Amniotic epithelial cell (primary cell): ENCODE measurements at regions not wholly inside any gene's neighbourhood (a gene's known extent, or its start where the extent isn't known, plus 50 kb on each side); places are given as distances from the start of the nearest gene placed in this dataset.

Experiments
- DNase-seq: peaks from one replicate; pipeline ENCODE4 v3.0.0-alpha.2; 2010; ENCODE audit warnings: low read depth

GRCh38 chr3:94179059-94179458 lies 116.2 kb downstream of the NSUN3 start:
- DNase-seq = no peak

- no peak for DNase-seq
Observed at GRCh38 chr3:94183551-94183950, 120.7 kb downstream of the NSUN3 start.

- DNase-seq = peak; percentile 37
Observed at GRCh38 chr3:94184781-94185180, 121.9 kb downstream of the NSUN3 start.

DNA sequence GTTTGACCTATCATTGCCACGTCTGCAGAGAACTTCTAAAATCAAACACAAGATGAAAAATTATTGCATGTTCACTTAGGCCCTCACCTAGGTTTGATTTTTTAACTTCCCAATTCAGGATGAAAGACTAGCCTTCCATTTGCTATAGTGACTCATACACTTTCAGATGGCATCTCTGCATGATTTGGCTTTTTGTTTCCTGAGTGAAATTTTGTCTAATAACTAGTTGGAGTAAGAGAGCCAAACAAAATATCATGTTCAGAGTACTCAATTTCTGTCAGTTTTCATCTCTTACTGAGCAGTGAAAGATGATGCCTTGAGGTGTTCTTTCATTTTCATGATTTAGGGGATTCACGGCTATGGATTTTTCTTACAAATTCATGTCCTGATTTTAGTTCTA lies 122.9 kb downstream of the NSUN3 start:
- DNase-seq = no peak

DNA sequence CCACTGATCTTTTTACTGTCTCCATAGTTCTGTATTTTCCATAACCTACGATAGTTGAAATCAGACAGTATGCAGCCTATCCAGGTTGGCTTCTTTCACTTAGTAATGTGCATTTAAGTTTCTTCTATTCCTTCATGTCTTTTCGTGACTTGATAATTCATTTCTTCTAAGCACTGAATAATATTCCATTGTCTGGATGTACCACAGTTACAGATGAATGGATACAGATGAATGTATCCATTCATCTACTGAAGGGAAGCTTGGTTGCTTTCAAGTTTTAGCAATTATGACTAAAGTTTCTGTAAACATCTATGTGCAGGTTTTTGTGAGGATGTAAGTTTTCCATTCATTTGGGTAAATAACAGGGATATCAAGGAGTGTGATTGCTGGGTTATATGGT lies 124.8 kb downstream of the NSUN3 start:
- DNase-seq = no peak

DNA sequence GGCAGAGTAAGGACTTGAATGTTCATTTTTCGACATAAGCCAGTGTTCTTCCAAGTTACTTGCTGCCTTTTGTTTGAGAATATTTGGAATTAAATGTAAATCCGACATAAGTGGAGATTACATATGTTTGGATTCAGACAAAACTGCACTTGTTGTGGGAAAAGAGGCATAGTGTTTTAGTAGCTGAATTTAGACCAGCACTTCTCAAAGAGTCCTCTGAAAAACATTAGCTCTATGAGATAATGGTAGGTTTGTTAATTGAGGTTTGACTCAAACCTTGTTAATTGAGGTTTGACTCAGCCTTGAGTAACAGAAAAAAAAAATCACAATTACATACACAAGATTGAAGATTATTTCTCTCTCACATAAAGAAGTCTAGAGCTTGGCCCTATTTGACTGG lies 132.5 kb downstream of the NSUN3 start:
- DNase-seq = no peak

DNA sequence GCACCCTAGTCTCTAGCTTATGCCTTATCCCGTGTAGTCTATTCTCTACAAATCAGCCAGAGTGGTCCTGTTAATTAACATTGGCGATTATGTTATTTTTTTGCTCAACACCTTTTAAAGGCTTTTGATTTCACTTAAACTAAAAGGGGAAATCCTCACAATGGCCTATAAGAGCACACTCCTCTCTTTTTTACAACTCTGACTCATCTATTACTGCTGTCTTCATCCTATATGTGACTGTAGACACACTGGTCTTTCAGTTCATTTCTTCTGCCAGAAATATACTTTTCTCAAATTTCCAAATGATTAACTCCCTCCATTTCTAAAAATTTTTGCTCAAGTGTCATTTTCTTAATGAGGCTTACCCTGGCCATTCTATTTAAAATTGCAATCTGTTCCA lies 143.4 kb downstream of the NSUN3 start:
- no peak for DNase-seq

GRCh38 chr3:94210256-94210655 lies 147.4 kb downstream of the NSUN3 start:
- DNase-seq = no peak

DNA sequence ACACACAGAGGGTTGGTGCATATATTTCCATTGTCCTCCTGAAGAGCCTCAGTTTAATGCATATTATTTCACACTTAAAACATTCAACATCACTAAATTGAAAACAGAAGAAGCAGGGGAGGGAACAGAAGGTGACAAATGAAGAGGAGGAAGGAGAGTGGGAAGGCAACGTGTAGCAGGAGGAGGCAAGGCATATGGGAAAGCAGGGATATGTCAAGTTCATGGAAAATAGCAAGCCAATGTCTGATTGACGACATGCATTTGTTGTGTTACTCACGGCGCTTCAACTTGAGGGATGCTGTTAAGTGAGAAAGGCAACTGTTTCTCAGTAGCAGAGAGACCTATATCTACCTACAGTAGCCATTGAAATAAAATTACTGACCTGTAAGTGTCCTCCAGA lies 154.5 kb downstream of the NSUN3 start:
- DNase-seq = no peak

DNA sequence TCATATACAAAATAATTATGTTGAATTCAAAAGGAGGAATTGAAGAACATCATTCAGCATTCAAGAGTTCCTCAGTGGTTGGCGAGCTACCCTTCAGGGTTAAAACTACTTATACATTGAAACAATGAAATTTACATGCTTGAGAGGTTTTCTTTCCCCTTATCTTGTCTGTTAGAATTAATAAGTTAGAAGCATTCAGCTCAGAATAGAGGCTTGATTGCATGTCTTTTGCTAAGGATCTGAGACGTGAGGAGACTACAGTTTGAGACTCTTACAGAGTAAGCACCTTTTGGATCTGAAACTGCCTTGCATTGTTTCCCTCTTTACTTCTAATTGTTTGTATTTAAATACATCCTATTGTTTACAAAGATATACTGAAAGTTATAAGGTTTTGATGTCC lies 157.6 kb downstream of the NSUN3 start:
- no peak for DNase-seq

GRCh38 chr3:94221829-94222228 lies 159.0 kb downstream of the NSUN3 start:
- DNase-seq = no peak

DNA sequence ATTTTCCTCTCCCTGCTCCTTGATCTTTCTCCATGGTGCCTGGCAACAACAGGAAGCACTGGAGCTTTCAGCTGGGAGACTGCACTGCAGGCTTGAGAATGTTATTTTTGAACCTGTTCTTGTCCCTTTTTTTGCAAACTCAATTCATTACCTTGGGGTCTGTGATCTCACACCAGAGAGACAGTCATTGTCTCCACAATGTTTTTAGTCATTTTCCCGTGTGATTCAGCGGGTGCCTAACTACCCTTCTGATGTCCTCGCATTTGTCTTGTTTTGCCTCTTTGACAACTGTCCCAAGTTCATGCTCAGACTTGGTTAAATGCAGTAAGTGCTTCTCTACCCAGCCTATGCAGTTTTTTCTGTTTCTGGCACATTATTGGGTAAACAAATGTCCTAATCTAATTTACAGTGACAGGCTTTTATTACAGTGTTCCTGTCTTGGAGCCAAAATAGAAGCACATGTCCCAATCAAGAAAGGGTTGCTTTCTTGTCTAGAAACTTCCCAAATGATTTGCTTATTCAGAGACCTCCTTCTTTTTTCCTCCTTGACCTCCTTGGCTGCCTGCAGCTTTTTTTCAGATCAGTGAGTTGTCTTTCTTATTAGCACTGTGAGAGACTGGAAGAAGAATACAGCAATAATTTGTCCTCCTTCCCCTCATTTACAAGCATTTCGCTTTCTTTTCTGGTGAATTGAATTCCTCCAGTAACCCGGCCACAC lies 162.4 kb downstream of the NSUN3 start:
- DNase-seq = peak; percentile 14

DNA sequence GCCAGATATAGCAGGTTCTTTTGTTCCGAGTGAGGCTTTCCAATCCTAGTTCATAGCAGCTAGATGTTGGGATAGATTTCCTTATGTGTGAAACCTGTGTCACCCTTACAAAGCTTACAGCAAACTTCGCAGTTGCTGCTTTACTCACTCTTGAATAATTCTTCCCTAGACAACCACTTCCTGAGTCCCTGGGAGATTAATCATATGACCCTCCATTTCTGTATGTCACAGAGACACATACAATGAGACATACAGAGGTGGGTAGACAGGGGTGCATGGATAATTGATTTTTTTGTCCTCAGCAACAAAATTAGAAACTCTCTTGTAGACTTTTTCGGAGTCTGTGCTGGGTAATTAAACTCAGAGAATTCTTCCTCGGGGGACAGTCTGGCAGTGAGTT lies 163.2 kb downstream of the NSUN3 start:
- DNase-seq = peak; percentile 53

DNA sequence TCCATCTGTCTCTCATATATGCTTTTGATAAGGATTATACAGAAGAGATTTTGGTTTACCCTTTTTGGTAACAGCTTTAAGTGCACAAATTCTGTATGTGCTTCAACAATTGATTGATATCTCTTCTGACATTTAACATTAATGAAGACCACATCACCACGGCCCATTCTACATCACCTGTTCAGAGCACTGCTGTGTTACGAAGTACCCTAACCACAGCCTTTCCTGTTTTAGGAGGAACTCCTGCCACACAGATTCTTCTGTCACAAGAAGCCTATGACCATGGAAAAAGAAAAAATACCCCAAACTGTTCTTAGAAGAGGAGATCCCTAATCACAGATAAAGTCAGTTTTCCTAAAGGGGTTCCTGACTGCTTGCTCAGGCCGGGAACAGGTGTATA lies 170.1 kb downstream of the NSUN3 start:
- DNase-seq = no peak

DNA sequence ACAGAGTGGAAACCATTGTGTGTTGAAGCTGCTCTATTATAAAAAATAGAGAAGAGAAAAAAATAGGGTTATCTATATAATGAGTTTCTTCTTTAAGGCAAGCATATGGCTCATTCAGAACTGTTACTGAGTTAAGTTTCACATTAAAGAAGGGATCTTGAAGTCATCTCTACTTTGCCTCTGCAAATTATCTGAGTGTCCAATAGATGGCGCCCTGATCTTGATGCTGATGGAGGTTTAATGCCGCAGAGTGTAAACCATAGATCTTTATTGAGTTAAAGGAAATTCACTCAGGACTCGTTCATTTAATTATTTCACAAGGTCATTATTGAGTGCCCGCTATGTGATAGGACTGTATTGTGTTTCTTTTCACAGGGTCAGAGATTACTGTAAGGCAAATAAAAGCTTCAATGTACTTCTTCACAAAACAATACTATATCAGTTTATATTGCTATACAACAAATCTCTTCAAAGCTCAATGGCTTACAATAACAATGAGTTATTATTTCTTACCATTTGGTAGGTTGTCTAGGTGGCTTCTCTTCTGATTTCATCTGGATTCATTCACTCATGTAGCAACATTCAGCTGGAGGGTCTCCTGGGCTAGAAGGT lies 171.4 kb downstream of the NSUN3 start:
- peak; percentile 55 for DNase-seq

DNA sequence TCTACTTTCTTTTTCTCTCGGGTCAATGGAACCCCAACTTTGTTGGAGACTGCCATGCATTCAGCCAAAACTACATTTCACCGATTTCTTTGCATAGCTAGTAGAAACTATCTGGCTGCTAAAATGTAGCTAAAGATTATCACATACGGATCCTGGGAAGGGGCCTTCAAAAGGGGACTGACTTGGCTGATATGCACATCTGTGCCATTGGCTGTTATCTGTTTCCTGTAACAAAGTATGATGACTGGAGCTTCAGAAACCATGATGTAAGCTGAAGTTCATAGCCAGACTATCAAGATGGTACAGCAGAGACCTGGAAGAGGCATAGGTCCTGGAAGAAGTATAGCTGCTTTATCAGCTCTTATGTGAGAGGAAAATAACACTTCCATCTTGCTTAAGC lies 179.1 kb downstream of the NSUN3 start:
- no peak for DNase-seq

- no peak for DNase-seq
Observed at GRCh38 chr3:94246171-94246570, 183.3 kb downstream of the NSUN3 start.

DNA sequence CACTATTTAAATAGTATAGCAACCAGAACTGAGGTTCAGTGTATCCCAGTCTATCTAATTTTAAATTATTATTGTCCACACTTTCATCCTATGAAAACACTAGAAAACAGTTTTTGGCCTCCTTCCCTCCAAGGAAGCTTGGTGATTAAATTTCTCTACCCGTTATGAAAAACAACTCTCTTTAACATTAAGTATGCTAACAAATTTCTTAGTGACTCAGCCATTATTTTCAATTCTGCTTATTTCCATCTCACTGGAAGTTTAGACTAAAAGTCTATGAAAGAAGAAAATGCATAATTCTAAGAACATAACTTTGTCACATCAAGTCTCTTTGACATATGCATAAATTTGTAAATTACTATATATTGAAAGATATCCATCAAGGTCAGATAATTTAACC lies 185.2 kb downstream of the NSUN3 start:
- DNase-seq = no peak

DNA sequence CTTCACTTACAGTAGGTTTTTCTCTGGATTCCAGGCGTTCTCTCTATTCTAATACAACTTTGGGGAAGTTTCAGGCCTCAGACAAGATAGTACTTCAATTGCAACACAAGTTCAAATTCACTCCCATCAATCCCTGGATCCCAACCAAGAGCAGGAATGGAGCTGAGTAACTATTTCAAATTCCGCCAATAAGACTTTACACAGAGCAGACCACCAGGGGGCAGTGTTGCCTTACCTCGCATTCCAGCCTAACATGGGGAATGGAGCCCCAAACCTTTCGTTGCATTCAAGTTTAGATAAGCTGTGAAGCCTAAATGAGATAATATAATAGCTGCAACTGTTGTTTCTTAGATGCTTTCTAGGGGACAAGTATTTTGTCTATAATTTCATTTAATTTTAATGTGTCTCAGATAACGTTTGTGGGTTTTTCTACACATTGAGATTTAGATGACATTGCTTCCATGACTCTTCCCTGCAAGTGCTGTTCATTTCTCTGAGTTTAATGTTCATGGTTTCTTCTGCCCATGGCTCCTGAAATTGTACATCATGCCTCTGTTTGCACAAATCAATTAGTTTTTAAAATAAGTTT lies 186.7 kb downstream of the NSUN3 start:
- DNase-seq = peak; percentile 67

- no peak for DNase-seq
Observed at GRCh38 chr3:94251566-94251965, 188.7 kb downstream of the NSUN3 start.

GRCh38 chr3:94252316-94252715 lies 189.5 kb downstream of the NSUN3 start:
- DNase-seq = no peak

GRCh38 chr3:94256888-94257813 lies 194.3 kb downstream of the NSUN3 start:
- no peak for DNase-seq

GRCh38 chr3:94258851-94259250 lies 196.0 kb downstream of the NSUN3 start:
- DNase-seq = no peak
